Gastrocnemius medialis (tissue), 4 donors: ENCODE measurements at regions not wholly inside any gene's neighbourhood (a gene's known extent, or its start where the extent isn't known, plus 50 kb on each side); places are given as distances from the start of the nearest gene placed in this dataset.
"Not testable (repeated sequence)": the region's sequence is repeated elsewhere in the genome, so short reads cannot be mapped to it uniquely, and the experiment has no call there.

Source experiments
- ATAC-seq, 2 donors: fragments of 150-250 bp; one replicate each; pipeline ENCODE4 v1.9.1; 2016
- DNase-seq, 2 donors: peaks; one replicate each; pipeline ENCODE4 v3.0.0-alpha.2; 2019
- H3K27ac ChIP-seq, 4 donors: fragments of 200-600 bp; sonication (generic); 1 replicate in 1 of 4; 2 replicates in 3 of 4; pipeline ENCODE4 v1.5.1; 2016 to 2018; ENCODE audit warnings: mild to moderate bottlenecking in 2 of 4, moderate library complexity in 1 of 4
- H3K27me3 ChIP-seq, 3 donors: fragments of 200-600 bp; sonication (generic) in 2 of 3; 1 replicate in 1 of 3; 2 replicates in 2 of 3; pipeline versions ENCODE4 v1.5.1 to v1.6.0; 2016 to 2019; ENCODE audit warnings: mild to moderate bottlenecking in 1 of 3, moderate library complexity in 1 of 3
- H3K36me3 ChIP-seq, 2 donors: fragments of 200-600 bp; sonication (generic) in 1 of 2; one replicate each; pipeline ENCODE4 v1.5.1; 2017 to 2018
- H3K4me1 ChIP-seq, 2 donors: fragments of 200-600 bp; sonication (generic) in 1 of 2; one replicate each; pipeline ENCODE4 v1.5.1; 2016 to 2017; ENCODE audit warnings: mild to moderate bottlenecking in 2 of 2
- H3K4me3 ChIP-seq, 4 donors: fragments of 200-600 bp; sonication (generic) in 3 of 4; 1 replicate in 1 of 4; 2 replicates in 3 of 4; pipeline ENCODE4 v1.5.1; 2016 to 2019; ENCODE audit warnings: mild to moderate bottlenecking in 2 of 4
- H3K9me3 ChIP-seq, 3 donors: fragments of 200-600 bp; sonication (generic) in 2 of 3; 1 replicate in 1 of 3; 2 replicates in 2 of 3; pipeline ENCODE4 v1.5.1; 2016 to 2019
- POLR2A ChIP-seq, 2 donors: fragments of 450-650 bp; IDR thresholded peaks; one replicate each; pipeline ENCODE4 v1.6.1; 2017; ENCODE audit warnings: antibody characterized with exemption in 2 of 2, mild to moderate bottlenecking in 2 of 2, moderate library complexity in 2 of 2
- in situ Hi-C, 4 donors: fragments of 200-750 bp; cut with MboI; loops; one replicate each; pipeline versions ENCODE4 v1.15.0 to v1.8.0; 2017; ENCODE audit warnings: low sequenced_read_pairs in 4 of 4
- intact Hi-C: fragments of 100-400 bp; cut with DNase I; formaldehyde crosslinking; loops from one replicate; pipeline ENCODE4 v1.15.1; 2023; ENCODE audit warnings: low total_unique reads
- TF ChIP-seq, protein P1 (sequence below), 5 experiments: fragments of 450-650 bp in 3 of 5; fragments of 200-600 bp in 2 of 5; sonication (generic) in 2 of 5; IDR thresholded peaks in 4 of 5; conservative IDR thresholded peaks in 1 of 5; 1 replicate in 4 of 5; 2 replicates in 1 of 5; pipeline ENCODE4 v1.5.1; 2016 to 2019; ENCODE audit warnings: antibody characterized with exemption in 5 of 5, mild to moderate bottlenecking in 3 of 5, moderate library complexity in 3 of 5

DNA sequence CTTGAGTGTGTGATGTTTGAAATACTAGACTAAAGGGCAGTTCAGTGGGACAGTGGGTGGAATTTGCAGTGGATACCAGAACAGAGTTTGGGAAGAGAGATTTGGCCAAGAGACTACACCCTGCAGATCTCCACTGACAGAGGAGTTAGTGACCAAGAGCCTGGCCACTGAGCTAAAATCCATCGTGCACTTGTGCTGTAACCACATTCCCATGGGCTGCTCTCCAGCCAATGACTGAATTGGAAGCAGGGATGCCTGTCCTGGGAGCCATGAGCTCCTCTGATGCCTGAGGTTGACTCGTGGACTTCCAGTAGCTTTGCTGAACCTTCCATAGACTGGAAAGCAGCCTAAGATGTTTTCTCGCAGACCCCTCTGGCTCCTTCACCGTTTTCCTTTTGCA lies 296.1 kb downstream of the TRIML1 start:
- no peak for TF ChIP-seq POLR2A (IDR thresholded peaks at IDR 0.05)
- TF ChIP-seq, protein P1, sequence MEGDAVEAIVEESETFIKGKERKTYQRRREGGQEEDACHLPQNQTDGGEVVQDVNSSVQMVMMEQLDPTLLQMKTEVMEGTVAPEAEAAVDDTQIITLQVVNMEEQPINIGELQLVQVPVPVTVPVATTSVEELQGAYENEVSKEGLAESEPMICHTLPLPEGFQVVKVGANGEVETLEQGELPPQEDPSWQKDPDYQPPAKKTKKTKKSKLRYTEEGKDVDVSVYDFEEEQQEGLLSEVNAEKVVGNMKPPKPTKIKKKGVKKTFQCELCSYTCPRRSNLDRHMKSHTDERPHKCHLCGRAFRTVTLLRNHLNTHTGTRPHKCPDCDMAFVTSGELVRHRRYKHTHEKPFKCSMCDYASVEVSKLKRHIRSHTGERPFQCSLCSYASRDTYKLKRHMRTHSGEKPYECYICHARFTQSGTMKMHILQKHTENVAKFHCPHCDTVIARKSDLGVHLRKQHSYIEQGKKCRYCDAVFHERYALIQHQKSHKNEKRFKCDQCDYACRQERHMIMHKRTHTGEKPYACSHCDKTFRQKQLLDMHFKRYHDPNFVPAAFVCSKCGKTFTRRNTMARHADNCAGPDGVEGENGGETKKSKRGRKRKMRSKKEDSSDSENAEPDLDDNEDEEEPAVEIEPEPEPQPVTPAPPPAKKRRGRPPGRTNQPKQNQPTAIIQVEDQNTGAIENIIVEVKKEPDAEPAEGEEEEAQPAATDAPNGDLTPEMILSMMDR (IDR thresholded peaks at IDR 0.05 in 4 of 5, conservative IDR thresholded peaks at IDR 0.05 in 1 of 5) = no peak
- Histone ChIP-seq H3K4me1 (no peaks in the 10 kb centered on the region), H3K27ac (no peak overlapping the region), H3K36me3 (no peaks in the 10 kb centered on the region), H3K9me3 (no peaks in the 10 kb centered on the region), H3K27me3 (no peaks in the 10 kb centered on the region), H3K4me3 (no peak overlapping the region)
- intact Hi-C loops (no loop called here), in situ Hi-C loops (no loop called here)
- ATAC-seq (no peak), DNase-seq (no peak)

DNA sequence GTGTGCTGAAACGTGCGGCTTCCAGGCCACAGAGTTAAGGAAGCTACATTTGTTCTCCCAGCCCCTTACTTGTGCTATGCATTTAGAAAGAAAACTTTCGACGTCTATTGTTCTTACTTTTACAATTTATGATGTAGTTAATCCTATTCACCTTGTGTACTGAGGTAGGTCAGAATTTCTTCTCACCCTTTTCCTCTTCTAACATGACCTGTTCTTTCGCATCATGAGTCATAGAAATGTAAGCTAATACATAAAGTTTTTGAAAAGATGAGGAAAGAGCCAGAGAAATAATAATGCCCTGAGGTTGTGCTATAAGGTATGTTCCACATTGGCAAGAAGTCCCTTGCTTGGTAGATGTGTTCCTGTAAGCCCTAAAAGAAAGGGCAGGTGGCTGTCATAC lies 298.3 kb downstream of the TRIML1 start:
- H3K9me3 ChIP-seq = no peaks in the 10 kb centered on the region
- no peak overlapping the region for H3K4me3 ChIP-seq
- intact Hi-C loops (no loop called here), in situ Hi-C loops (no loop called here)
- no peaks in the 10 kb centered on the region for H3K4me1 ChIP-seq
- DNase-seq (no peak), ATAC-seq (no peak)
- no peak overlapping the region for H3K27ac ChIP-seq
- no peaks in the 10 kb centered on the region for H3K27me3 ChIP-seq
- TF ChIP-seq POLR2A (IDR thresholded peaks at IDR 0.05) = no peak
- TF ChIP-seq, protein P1 (IDR thresholded peaks at IDR 0.05 in 4 of 5, conservative IDR thresholded peaks at IDR 0.05 in 1 of 5) = no peak
- no peaks in the 10 kb centered on the region for H3K36me3 ChIP-seq

DNA sequence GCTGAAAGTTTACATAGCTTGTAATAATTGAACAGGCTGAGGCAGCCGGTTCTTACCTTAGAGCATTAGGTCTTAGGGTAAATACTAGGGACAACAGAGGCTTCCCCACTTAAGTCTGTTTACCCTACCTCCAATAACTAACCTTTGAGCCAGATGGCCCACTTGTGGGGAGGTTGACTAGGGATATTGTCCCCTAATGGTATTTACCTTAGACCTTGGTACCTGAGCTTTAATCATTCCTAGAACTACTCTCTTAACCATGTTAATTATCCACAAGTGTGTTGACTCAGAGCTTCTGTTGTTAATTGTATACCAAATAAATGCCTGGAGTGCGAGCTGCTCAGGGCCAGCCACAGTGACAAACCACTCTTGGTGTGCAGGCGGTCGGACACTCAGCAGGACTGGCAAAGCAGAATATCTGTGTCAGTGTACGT lies 299.2 kb downstream of the TRIML1 start:
- in situ Hi-C loops, H3K27ac ChIP-seq, ATAC-seq, H3K4me1 ChIP-seq, intact Hi-C loops, H3K9me3 ChIP-seq, H3K4me3 ChIP-seq, DNase-seq, H3K27me3 ChIP-seq, H3K36me3 ChIP-seq: not testable (repeated sequence)

DNA sequence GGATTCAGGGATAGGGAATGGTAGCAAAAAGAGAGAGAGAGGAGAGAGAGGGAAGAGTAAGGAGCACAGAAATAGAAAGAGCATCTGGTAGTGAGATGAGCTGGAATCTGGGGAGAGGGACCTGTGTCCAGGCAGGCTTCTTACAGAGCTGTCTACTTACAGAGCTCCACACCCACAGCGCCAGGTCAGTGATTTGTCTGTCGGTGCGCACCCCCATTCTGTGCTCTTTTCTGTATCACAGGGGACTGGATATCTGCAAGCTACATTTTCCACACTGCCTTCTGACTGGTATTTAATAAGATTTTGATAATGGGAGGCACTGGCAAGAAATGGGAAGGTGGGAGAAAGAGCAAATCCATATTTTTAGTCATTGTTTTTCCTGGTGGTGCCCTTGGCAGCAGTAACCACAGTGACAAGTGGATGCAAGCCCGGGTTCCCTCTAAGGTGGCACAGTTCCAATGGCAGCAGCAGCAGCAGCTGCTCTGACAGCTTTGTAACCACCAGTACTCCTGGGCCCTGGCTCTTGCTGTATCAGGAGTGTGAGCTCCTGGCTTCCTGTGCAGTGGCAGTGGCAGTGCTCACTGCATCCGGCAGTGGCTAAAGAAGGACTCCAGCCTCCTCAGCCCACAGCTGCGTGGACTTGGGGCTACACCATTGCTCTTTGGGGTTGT lies 300.5 kb downstream of the TRIML1 start:
- no peak overlapping the region for H3K4me3 ChIP-seq
- H3K27me3 ChIP-seq = no peaks in the 10 kb centered on the region
- in situ Hi-C loops (no loop called here), intact Hi-C loops (no loop called here)
- DNase-seq = no peak
- H3K9me3 ChIP-seq = no peaks in the 10 kb centered on the region
- no peaks in the 10 kb centered on the region for H3K36me3 ChIP-seq
- ATAC-seq = no peak
- H3K27ac ChIP-seq = no peak overlapping the region
- TF ChIP-seq POLR2A (IDR thresholded peaks at IDR 0.05) = no peak
- TF ChIP-seq, protein P1 (IDR thresholded peaks at IDR 0.05 in 4 of 5, conservative IDR thresholded peaks at IDR 0.05 in 1 of 5) = no peak
- H3K4me1 ChIP-seq = no peaks in the 10 kb centered on the region

DNA sequence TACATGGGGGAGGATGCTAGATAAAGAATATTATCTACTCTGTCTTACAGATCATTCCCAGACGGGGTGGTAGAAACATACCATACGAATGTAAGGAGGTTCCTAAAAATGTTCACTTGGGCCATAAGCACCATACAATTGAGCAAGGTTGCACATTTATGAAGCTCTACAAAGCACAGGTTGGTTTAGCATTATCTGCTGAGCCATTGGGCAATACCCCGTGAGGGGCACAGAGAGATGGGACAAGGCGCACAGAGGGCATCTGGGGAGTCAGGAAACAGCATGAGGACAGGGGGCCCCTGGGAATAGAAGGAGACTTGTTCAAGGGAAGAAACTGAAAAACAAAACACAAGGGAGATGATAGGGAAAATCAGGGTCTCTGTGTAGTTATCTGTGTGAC lies 305.3 kb downstream of the TRIML1 start:
- H3K36me3 ChIP-seq = no peaks in the 10 kb centered on the region
- DNase-seq = no peak
- TF ChIP-seq, protein P1 (IDR thresholded peaks at IDR 0.05 in 4 of 5, conservative IDR thresholded peaks at IDR 0.05 in 1 of 5) = no peak
- TF ChIP-seq POLR2A (IDR thresholded peaks at IDR 0.05) = no peak
- no peaks in the 10 kb centered on the region for H3K27me3 ChIP-seq
- no peaks in the 10 kb centered on the region for H3K4me1 ChIP-seq
- intact Hi-C loops = no loop called here
- H3K27ac ChIP-seq = no peak overlapping the region
- ATAC-seq = no peak
- in situ Hi-C loops = no loop called here
- no peaks in the 10 kb centered on the region for H3K9me3 ChIP-seq
- no peak overlapping the region for H3K4me3 ChIP-seq

DNA sequence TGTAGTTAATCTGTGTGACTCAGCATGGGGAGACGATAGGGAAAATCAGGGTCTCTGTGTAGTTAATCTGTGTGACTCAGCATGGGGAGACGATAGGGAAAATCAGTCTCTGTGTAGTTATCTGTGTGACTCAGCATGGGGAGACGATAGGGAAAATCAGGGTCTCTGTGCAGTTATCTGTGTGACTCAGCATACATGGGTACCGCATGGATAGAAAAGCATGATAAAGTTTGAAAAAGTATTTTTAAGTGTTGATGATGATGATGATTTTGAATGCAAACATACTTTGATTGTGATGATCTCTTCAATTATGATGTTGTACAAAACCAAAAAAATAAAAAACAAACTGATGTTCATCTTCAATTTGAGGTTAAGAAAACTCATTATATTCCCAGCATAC lies 309.8 kb downstream of the TRIML1 start:
- H3K4me3 ChIP-seq, H3K36me3 ChIP-seq, H3K4me1 ChIP-seq, DNase-seq, H3K27me3 ChIP-seq, H3K27ac ChIP-seq, in situ Hi-C loops, H3K9me3 ChIP-seq, intact Hi-C loops, ATAC-seq: not testable (repeated sequence)
